HL-60 (cell line): ENCODE measurements at regions not wholly inside any gene's neighbourhood (a gene's known extent, or its start where the extent isn't known, plus 50 kb on each side); places are given as distances from the start of the nearest gene placed in this dataset.

ENCODE experiments used
- DNase-seq, 2 experiments: peaks; one replicate each; pipeline ENCODE4 v3.0.0-alpha.2; 2010 to 2020; ENCODE audit warnings: low read depth in 1 of 2, low spot score in 1 of 2
- H3K27ac ChIP-seq: fragments of 250-450 bp; sonication (Bioruptor Pico); replicated peaks from 2 replicates; pipeline ENCODE4 v1.5.1; 2020; ENCODE audit warnings: mild to moderate bottlenecking, moderate library complexity
- H3K27me3 ChIP-seq: fragments of 250-450 bp; sonication (Bioruptor Pico); 2 replicates; pipeline ENCODE4 v1.5.1; 2021; ENCODE audit warnings: mild to moderate bottlenecking, moderate library complexity; ENCODE audit not compliant: insufficient read depth, poor library complexity, severe bottlenecking
- H3K4me3 ChIP-seq: replicated peaks from 2 replicates; pipeline ENCODE4 v1.5.1; 2011; ENCODE audit warnings: mild to moderate bottlenecking, control low read depth, low read length; ENCODE audit not compliant: insufficient read depth
- CTCF ChIP-seq: IDR thresholded peaks from one replicate; pipeline ENCODE4 v1.5.1; 2011; ENCODE audit warnings: low read length, control low read depth, inconsistent platforms; ENCODE audit not compliant: insufficient read depth
- GABPA ChIP-seq: IDR thresholded peaks from 2 replicates; pipeline ENCODE4 v1.6.1; 2012; ENCODE audit warnings: low read depth
- POLR2AphosphoS5 ChIP-seq: IDR thresholded peaks from 2 replicates; pipeline ENCODE4 v1.6.1; 2012; ENCODE audit warnings: low read depth
- REST ChIP-seq: IDR thresholded peaks from 2 replicates; pipeline ENCODE4 v1.6.1; 2012; ENCODE audit warnings: low read depth; ENCODE audit not compliant: insufficient replicate concordance
- SPI1 ChIP-seq: IDR thresholded peaks from 2 replicates; pipeline ENCODE4 v1.6.1; 2012; ENCODE audit warnings: low read depth, mild to moderate bottlenecking, borderline replicate concordance

GRCh38 chr14:42224053-42224888 is 617.6 kb downstream of the LRFN5 start:
- TF ChIP-seq GABPA (no peak), CTCF (peak; percentile 53)
- DNase-seq: peak in 1 of 2 experiments; percentile 31
- Histone ChIP-seq H3K27ac (no peak overlapping the region), H3K4me3 (no peak overlapping the region), H3K27me3 (no peaks in the 10 kb centered on the region)

- no peak for DNase-seq
- TF ChIP-seq REST (no peak), POLR2AphosphoS5 (no peak), GABPA (no peak), CTCF (no peak), SPI1 (no peak)
- H3K27me3 ChIP-seq: no peaks in the 10 kb centered on the region
- H3K27ac ChIP-seq: no peak overlapping the region
- H3K4me3 ChIP-seq: no peak overlapping the region
Measured at GRCh38 chr14:42222924-42223471, 616.3 kb downstream of the LRFN5 start.

- TF ChIP-seq POLR2AphosphoS5: no peak
- no peak for TF ChIP-seq REST
- TF ChIP-seq SPI1: no peak
- TF ChIP-seq GABPA: no peak
- no peak for TF ChIP-seq CTCF
- Histone ChIP-seq H3K27me3 (no peaks in the 10 kb centered on the region), H3K27ac (no peak overlapping the region), H3K4me3 (no peak overlapping the region)
- no peak for DNase-seq
Measured at GRCh38 chr14:42214981-42215491, 608.4 kb downstream of the LRFN5 start.
